GM10266 (cell line): ENCODE measurements at regions not wholly inside any gene's neighbourhood (a gene's known extent, or its start where the extent isn't known, plus 50 kb on each side); places are given as distances from the start of the nearest gene placed in this dataset.

ENCODE experiments used
- DNase-seq: peaks from one replicate; pipeline ENCODE4 v3.0.0; 2012; ENCODE audit errors: extremely low spot score
- TF ChIP-seq, protein P1 (sequence below): IDR thresholded peaks from 2 replicates; pipeline ENCODE4 v1.5.1; 2012; ENCODE audit warnings: mild to moderate bottlenecking, low read depth; ENCODE audit not compliant: control insufficient read depth, insufficient read depth; ENCODE audit errors: missing control alignments

DNA sequence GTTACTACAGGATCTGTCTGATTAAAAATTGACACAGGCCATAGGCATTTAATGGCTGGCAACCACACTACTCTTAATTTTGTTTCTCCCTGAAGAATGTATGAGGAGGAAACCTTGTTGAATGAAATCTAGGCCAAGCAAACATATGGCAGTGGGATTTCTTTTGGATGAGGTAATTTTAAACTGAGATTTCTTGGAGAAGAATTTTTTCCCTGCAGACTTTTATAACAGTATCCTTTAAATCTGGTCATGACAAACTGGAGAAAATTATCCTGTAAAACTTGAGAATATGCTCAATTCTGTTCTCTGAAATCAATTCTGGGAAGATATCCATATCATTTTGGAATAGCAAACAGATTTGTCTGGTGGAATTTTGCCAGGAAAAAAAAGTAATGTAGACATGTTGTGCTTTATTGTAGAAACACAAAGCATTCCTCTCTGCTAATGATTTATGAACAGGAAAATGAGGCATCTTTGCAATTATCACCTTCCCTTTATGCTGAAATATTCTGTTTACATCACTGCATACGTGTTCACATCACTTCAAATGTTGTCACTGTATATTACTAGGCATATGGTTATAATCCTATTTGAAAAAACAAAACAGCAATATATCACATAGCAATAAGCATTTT is 108.3 kb upstream of the ARSJ start:
- no peak for DNase-seq

DNA sequence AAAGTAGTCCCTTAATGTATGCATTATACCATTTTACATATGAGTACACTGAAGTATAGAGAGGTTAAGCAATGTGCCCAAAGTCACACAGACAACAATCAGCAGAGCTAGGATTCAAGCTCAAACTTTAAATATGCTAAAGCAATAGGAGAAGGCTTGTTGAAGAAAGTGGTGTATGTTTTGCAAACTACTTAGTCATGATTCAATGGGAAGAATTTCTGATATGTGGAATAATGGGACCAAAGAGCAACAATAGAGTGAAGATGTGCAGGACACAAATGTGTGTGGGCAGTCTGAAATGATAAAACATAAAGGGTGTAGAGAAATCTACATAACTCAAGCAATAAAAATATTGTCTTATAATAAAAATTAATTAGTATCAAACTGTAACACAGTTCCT is 109.0 kb upstream of the ARSJ start:
- DNase-seq = no peak
- TF ChIP-seq, protein P1, sequence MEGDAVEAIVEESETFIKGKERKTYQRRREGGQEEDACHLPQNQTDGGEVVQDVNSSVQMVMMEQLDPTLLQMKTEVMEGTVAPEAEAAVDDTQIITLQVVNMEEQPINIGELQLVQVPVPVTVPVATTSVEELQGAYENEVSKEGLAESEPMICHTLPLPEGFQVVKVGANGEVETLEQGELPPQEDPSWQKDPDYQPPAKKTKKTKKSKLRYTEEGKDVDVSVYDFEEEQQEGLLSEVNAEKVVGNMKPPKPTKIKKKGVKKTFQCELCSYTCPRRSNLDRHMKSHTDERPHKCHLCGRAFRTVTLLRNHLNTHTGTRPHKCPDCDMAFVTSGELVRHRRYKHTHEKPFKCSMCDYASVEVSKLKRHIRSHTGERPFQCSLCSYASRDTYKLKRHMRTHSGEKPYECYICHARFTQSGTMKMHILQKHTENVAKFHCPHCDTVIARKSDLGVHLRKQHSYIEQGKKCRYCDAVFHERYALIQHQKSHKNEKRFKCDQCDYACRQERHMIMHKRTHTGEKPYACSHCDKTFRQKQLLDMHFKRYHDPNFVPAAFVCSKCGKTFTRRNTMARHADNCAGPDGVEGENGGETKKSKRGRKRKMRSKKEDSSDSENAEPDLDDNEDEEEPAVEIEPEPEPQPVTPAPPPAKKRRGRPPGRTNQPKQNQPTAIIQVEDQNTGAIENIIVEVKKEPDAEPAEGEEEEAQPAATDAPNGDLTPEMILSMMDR = no peak

More for the DNA sequence above, 108.3 kb upstream of the ARSJ start:
- TF ChIP-seq, protein P1 = no peak

- no peak for DNase-seq
- TF ChIP-seq, protein P1 = no peak
Observed at GRCh38 chr4:114091546-114091945, 112.1 kb upstream of the ARSJ start.

- TF ChIP-seq, protein P1 = no peak
- DNase-seq = no peak
Observed at GRCh38 chr4:114093221-114093715, 113.8 kb upstream of the ARSJ start.

- TF ChIP-seq, protein P1 = no peak
- no peak for DNase-seq
Observed at GRCh38 chr4:114100288-114101031, 121.0 kb upstream of the ARSJ start.

DNA sequence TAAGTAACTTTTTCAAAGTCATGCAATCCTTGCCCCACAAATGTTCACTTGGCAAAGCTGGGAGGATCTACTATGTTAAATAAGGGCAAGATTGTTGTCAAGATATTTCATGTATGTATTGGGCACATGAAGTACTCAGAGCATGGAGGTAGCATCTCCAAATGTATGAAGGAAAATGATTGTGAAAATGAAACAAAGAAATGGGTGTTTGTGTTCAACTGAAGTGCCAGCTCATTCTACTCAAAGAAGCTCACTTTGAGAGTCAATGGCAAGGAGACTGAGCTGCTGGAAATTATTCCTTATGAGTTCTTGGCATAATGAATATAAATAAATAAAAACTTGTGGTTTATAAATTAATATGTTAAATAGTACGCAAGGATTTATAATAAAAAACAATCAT is 124.5 kb upstream of the ARSJ start:
- no peak for DNase-seq
- TF ChIP-seq, protein P1 = no peak

DNA sequence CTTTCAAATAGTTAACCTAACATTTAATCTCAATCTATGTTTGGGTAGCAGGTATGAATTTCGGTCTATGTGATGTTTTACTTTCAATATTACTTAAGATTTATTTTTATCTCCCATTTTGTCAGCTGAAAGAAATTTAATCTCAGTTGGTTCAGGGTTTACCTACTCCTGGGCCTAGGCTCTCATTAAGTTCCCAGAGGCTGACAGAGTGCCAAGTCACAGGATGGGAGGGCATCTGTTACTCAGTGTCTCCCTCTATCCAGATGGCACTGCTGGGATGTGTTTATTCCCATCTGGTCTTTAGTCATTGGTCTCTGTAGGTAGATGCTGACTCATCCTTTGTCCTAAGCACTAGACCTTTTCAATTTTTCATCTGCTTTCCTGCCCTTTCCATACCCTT is 129.4 kb upstream of the ARSJ start:
- no peak for DNase-seq

More for the DNA sequence above, 129.4 kb upstream of the ARSJ start:
- TF ChIP-seq, protein P1 = no peak
